Glutamatergic neuron (in vitro differentiated cells): ENCODE measurements at regions not wholly inside any gene's neighbourhood (a gene's known extent, or its start where the extent isn't known, plus 50 kb on each side); places are given as distances from the start of the nearest gene placed in this dataset.

Experiments
- DNase-seq: peaks from one replicate; pipeline ENCODE4 v3.0.0; 2022
- H3K27ac Mint-ChIP-seq: one replicate; pipeline ENCODE4 v1.8.0; 2020; ENCODE audit warnings: mild to moderate bottlenecking, mixed read lengths, inconsistent platforms; ENCODE audit not compliant: unreplicated experiment
- H3K27me3 Mint-ChIP-seq: one replicate; pipeline ENCODE4 v1.8.0; 2020; ENCODE audit warnings: mild to moderate bottlenecking, moderate library complexity, mixed read lengths, inconsistent platforms; ENCODE audit not compliant: unreplicated experiment
- H3K36me3 Mint-ChIP-seq: one replicate; pipeline ENCODE4 v1.8.0; 2020; ENCODE audit warnings: mild to moderate bottlenecking, mixed read lengths, inconsistent platforms; ENCODE audit not compliant: unreplicated experiment
- H3K4me1 Mint-ChIP-seq: one replicate; pipeline ENCODE4 v1.8.0; 2020; ENCODE audit warnings: mild to moderate bottlenecking, low read depth, mixed read lengths, inconsistent platforms; ENCODE audit not compliant: unreplicated experiment
- H3K4me3 Mint-ChIP-seq: one replicate; pipeline ENCODE4 v1.8.0; 2020; ENCODE audit warnings: mild to moderate bottlenecking, mixed read lengths, inconsistent platforms; ENCODE audit not compliant: unreplicated experiment
- H3K9me3 Mint-ChIP-seq: one replicate; pipeline ENCODE4 v1.8.0; 2020; ENCODE audit warnings: mild to moderate bottlenecking, moderate library complexity, mixed read lengths, inconsistent platforms; ENCODE audit not compliant: unreplicated experiment
- CTCF ChIP-seq: fragments of 200-600 bp; sonication (generic); IDR thresholded peaks from one replicate; pipeline ENCODE4 v1.5.0; 2021; ENCODE audit not compliant: partially characterized antibody, unreplicated experiment

DNA sequence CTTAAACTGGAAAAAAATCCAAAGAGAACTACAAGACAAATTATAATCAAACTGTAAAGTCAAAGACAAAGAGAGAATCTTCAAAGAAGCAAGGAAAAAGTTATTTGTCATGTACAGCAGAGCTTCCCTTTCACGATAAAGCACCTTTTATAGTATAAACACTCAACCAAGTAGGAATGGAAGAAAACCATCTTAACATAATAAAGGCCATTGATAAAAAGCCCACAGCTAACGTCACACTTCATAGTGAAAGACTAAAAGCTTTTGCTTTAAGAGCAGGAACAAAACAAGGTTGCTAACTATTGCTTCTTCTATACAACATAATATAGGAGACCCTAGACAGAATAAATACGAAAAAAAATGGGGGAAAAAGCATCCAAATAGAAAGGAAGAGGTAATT, 595.7 kb upstream of the POU3F4 start:
- H3K36me3 Mint-ChIP-seq, result no peaks in the 10 kb centered on the region
- no peak overlapping the region for H3K27ac Mint-ChIP-seq
- DNase-seq, result no peak
- TF ChIP-seq CTCF, result no peak
- no peaks in the 10 kb centered on the region for H3K9me3 Mint-ChIP-seq
- no peaks in the 10 kb centered on the region for H3K4me1 Mint-ChIP-seq
- H3K27me3 Mint-ChIP-seq, result no peaks in the 10 kb centered on the region
- no peak overlapping the region for H3K4me3 Mint-ChIP-seq

GRCh38 chrX:82934980-82935379, 573.1 kb upstream of the POU3F4 start:
- peaks cover 2% of the 10 kb centered on the region for H3K27me3 Mint-ChIP-seq
- no peaks in the 10 kb centered on the region for H3K9me3 Mint-ChIP-seq
- TF ChIP-seq CTCF, result no peak
- H3K36me3 Mint-ChIP-seq, result no peaks in the 10 kb centered on the region
- H3K27ac Mint-ChIP-seq, result no peak overlapping the region
- no peak for DNase-seq
- no peak overlapping the region for H3K4me3 Mint-ChIP-seq
- no peaks in the 10 kb centered on the region for H3K4me1 Mint-ChIP-seq

- Mint-ChIP-seq H3K4me3 (no peak overlapping the region), H3K27me3 (no peaks in the 10 kb centered on the region), H3K9me3 (no peaks in the 10 kb centered on the region), H3K36me3 (no peaks in the 10 kb centered on the region), H3K27ac (no peak overlapping the region), H3K4me1 (no peaks in the 10 kb centered on the region)
- TF ChIP-seq CTCF, result no peak
- no peak for DNase-seq
These were observed 562.8 kb upstream of the POU3F4 start for GRCh38 chrX:82945332-82945731.

GRCh38 chrX:82961129-82961528, 547.0 kb upstream of the POU3F4 start:
- TF ChIP-seq CTCF, result no peak
- Mint-ChIP-seq H3K27ac (no peak overlapping the region), H3K4me3 (no peak overlapping the region), H3K9me3 (no peaks in the 10 kb centered on the region), H3K27me3 (no peaks in the 10 kb centered on the region), H3K4me1 (no peaks in the 10 kb centered on the region), H3K36me3 (no peaks in the 10 kb centered on the region)
- no peak for DNase-seq

DNA sequence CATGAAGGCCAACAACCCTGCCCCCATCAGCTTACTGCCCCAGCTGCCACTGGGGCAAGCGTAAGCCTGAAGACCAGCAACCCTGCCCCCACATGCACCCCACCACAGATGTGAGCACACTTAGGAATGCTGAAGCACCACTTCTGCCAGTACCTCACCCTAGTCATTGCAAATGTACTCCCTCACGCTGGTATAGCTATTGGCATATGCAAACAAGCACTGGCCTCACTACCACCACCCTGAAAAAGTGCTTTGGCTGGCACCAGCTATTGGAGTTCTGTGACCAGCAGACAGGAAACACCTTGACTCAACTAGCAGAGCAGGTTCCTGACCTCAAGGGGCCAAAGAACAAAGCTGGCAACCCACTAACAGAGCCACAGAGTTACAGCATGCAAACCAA, 534.4 kb upstream of the POU3F4 start:
- no peak overlapping the region for H3K4me3 Mint-ChIP-seq
- TF ChIP-seq CTCF, result no peak
- no peaks in the 10 kb centered on the region for H3K9me3 Mint-ChIP-seq
- no peak overlapping the region for H3K27ac Mint-ChIP-seq
- H3K27me3 Mint-ChIP-seq, result no peaks in the 10 kb centered on the region
- H3K4me1 Mint-ChIP-seq, result no peaks in the 10 kb centered on the region
- no peaks in the 10 kb centered on the region for H3K36me3 Mint-ChIP-seq
- DNase-seq, result no peak
